ENCODE measurements at regions not wholly inside any gene's neighbourhood (a gene's known extent, or its start where the extent isn't known, plus 50 kb on each side); places are given as distances from the start of the nearest gene placed in this dataset.

DNA sequence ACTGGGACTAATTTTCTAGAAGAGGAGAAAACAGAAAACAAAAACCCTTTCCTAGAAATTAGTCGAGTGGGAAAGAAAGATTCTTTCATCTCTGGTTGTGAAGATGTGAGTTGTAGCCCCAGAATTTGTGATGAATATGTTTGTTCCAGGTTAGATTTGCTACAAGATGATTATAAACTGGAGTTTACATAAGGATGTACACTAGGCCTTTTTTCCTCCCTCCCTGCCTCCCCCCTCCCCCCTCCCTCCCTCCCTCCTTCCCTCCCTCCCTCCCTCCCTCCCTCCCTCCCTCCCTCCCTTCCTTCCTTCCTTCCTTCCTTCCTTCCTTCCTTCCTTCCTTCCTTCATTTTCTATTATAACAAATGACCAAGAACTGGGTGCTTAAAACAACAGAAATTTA is 1502.0 kb downstream of the SI start:
- Histone ChIP-seq H4K8ac (replicated peaks; ENCODE audit: insufficient read length, low read depth, low read length) (no peak overlapping the region), H4K20me1 (ENCODE audit: control insufficient read depth, insufficient read depth, insufficient read length) (no peaks in the 10 kb centered on the region), H3K27ac (ENCODE audit: insufficient read length, low read depth, low read length) (no peak overlapping the region), H3K4me2 (ENCODE audit: insufficient read depth, insufficient read length, low read length) (no peak overlapping the region), H2BK12ac (ENCODE audit: insufficient read length, low read depth, low read length) (no peak overlapping the region), H2AK5ac (ENCODE audit: insufficient read length, low read length) (no peak overlapping the region), H4K91ac (ENCODE audit: insufficient read length, low read depth, low read length) (no peak overlapping the region), H3K14ac (ENCODE audit: insufficient read depth, low read length) (no peak overlapping the region), H3T11ph (ENCODE audit: low read length) (no peak overlapping the region), H3K4me1 (ENCODE audit: insufficient read depth, low read length) (no peaks in the 10 kb centered on the region), H3K4ac (ENCODE audit: low read depth, low read length) (no peak overlapping the region), H2BK5ac (ENCODE audit: insufficient read length, low read length) (no peak overlapping the region), H2AFZ (ENCODE audit: low read length) (no peak overlapping the region), H3K9me3 (ENCODE audit: control insufficient read depth, low read depth, low read length) (no peaks in the 10 kb centered on the region), H3K23ac (ENCODE audit: insufficient read length, low read depth, low read length) (no peak overlapping the region), H3K9ac (ENCODE audit: extremely low read depth, insufficient read length, low read length) (no peak overlapping the region), H2BK120ac (ENCODE audit: low read depth, low read length, poor library complexity, severe bottlenecking) (no peak overlapping the region), H2BK20ac (ENCODE audit: low read depth, low read length, poor library complexity, severe bottlenecking) (no peak overlapping the region), H3K18ac (ENCODE audit: insufficient read length, low read depth, low read length) (no peak overlapping the region), H3K27me3 (ENCODE audit: insufficient read depth, low read length) (no peaks in the 10 kb centered on the region), H3K79me2 (ENCODE audit: insufficient read depth, low read length) (no peaks in the 10 kb centered on the region), H3K79me1 (ENCODE audit: insufficient read depth, low read depth, low read length, poor library complexity, severe bottlenecking) (no peaks in the 10 kb centered on the region), H4K5ac (ENCODE audit: insufficient read length, low read depth, low read length) (no peak overlapping the region), H3K56ac (ENCODE audit: insufficient read length, low read depth, low read length) (no peak overlapping the region), H2BK15ac (ENCODE audit: low read depth, low read length) (no peak overlapping the region), H3K23me2 (ENCODE audit: insufficient read length, low read depth, low read length, poor library complexity, severe bottlenecking) (no peaks in the 10 kb centered on the region)
- no peak overlapping the region for H3K27ac Mint-ChIP-seq
- DNase-seq = no peak
- peaks cover 6 to 11% of the 10 kb centered on the region in 2 experiments for H3K9me3 Mint-ChIP-seq
- WGBS (ENCODE audit: extremely low coverage, insufficient read length, low lambda C conversion rate) = no CpG with 5 or more reads among the region's 1 CpG
- no peak overlapping the region for H3K4me3 Mint-ChIP-seq
- H3K4me1 Mint-ChIP-seq = no peaks in the 10 kb centered on the region
- peaks cover 2 to 8% (median 6%) of the 10 kb centered on the region in 3 experiments; a peak in 6 of 7 replicates for H3K36me3 Mint-ChIP-seq (ENCODE audit: insufficient read depth in 1 of 3, low read depth in 3 of 3)
- no peaks in the 10 kb centered on the region for H3K27me3 Mint-ChIP-seq (ENCODE audit: low read depth)
- TF ChIP-seq, protein P1, sequence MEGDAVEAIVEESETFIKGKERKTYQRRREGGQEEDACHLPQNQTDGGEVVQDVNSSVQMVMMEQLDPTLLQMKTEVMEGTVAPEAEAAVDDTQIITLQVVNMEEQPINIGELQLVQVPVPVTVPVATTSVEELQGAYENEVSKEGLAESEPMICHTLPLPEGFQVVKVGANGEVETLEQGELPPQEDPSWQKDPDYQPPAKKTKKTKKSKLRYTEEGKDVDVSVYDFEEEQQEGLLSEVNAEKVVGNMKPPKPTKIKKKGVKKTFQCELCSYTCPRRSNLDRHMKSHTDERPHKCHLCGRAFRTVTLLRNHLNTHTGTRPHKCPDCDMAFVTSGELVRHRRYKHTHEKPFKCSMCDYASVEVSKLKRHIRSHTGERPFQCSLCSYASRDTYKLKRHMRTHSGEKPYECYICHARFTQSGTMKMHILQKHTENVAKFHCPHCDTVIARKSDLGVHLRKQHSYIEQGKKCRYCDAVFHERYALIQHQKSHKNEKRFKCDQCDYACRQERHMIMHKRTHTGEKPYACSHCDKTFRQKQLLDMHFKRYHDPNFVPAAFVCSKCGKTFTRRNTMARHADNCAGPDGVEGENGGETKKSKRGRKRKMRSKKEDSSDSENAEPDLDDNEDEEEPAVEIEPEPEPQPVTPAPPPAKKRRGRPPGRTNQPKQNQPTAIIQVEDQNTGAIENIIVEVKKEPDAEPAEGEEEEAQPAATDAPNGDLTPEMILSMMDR (conservative IDR thresholded peaks at IDR 0.05) = no peak
